Ovary (tissue), 7 donors: ENCODE measurements at regions not wholly inside any gene's neighbourhood (a gene's known extent, or its start where the extent isn't known, plus 50 kb on each side); places are given as distances from the start of the nearest gene placed in this dataset.
"Not testable (repeated sequence)": the region's sequence is repeated elsewhere in the genome, so short reads cannot be mapped to it uniquely, and the experiment has no call there.

Experiments
- DNase-seq, 5 donors: peaks; one replicate each; pipeline ENCODE4 v3.0.0-alpha.2; 2019 to 2020
- H3K27ac ChIP-seq, 2 donors: fragments of 200-600 bp; one replicate each; pipeline versions ENCODE4 v1.5.1 to v1.8.0; 2019 to 2022
- H3K27me3 ChIP-seq: fragments of 200-600 bp; one replicate; pipeline ENCODE4 v1.8.0; 2022
- H3K36me3 ChIP-seq: fragments of 200-600 bp; sonication (generic); one replicate; pipeline ENCODE4 v1.5.1; 2019
- H3K4me1 ChIP-seq: one replicate; pipeline ENCODE4 v1.8.1; 2013; ENCODE audit warnings: mild to moderate bottlenecking, moderate library complexity; ENCODE audit not compliant: insufficient read depth
- H3K4me3 ChIP-seq: fragments of 200-600 bp; sonication (generic); one replicate; pipeline ENCODE4 v1.5.1; 2017
- H3K9me3 ChIP-seq, 2 donors: fragments of 200-600 bp in 1 of 2; sonication (generic) in 1 of 2; one replicate each; pipeline versions ENCODE4 v1.5.1 to v1.8.1; 2013 to 2019; ENCODE audit warnings: mild to moderate bottlenecking in 1 of 2, moderate library complexity in 1 of 2
- EP300 ChIP-seq: sonication (generic); formaldehyde crosslinking; IDR thresholded peaks from one replicate; pipeline ENCODE4 v1.6.1; 2017; ENCODE audit warnings: antibody characterized with exemption
- POLR2A ChIP-seq: fragments of 450-650 bp; IDR thresholded peaks from one replicate; pipeline ENCODE4 v1.6.1; 2017; ENCODE audit warnings: antibody characterized with exemption, mild to moderate bottlenecking, moderate library complexity
- WGBS, 3 donors: extraction: QIAGEN DNeasy Blood & Tissue Kit in 1 of 3; methylation state at CpG; one replicate each; pipeline versions ENCODE4 v1.1.5 to v1.1.7; 2013 to 2017; 5-methylcytosine and 5-hydroxymethylcytosine counted together
- intact Hi-C, 4 donors: fragments of 100-400 bp; cut with DNase I; formaldehyde crosslinking; loops; one replicate each; pipeline versions ENCODE4 v1.11.0 to v1.15.1; 2022 to 2023
- TF ChIP-seq, protein P1 (sequence below), 3 donors: fragments of 450-650 bp in 2 of 3; fragments of 200-600 bp in 1 of 3; IDR thresholded peaks; one replicate each; pipeline versions ENCODE4 v1.5.1 to v1.8.0; 2016 to 2022; ENCODE audit warnings: antibody characterized with exemption in 3 of 3, mild to moderate bottlenecking in 1 of 3
- donor health status: DM: no; HTN: no; CAD: no; lungs with moderate emphysema.
- donor health status: DM: no; HTN: no; CAD: no.
- donor health status: Bipolar disorder and iron deficiency.
- donor health status: DM: no; HTN: no; CAD: no.
- donor health status: DM: yes; HTN: yes; CAD: no.

DNA sequence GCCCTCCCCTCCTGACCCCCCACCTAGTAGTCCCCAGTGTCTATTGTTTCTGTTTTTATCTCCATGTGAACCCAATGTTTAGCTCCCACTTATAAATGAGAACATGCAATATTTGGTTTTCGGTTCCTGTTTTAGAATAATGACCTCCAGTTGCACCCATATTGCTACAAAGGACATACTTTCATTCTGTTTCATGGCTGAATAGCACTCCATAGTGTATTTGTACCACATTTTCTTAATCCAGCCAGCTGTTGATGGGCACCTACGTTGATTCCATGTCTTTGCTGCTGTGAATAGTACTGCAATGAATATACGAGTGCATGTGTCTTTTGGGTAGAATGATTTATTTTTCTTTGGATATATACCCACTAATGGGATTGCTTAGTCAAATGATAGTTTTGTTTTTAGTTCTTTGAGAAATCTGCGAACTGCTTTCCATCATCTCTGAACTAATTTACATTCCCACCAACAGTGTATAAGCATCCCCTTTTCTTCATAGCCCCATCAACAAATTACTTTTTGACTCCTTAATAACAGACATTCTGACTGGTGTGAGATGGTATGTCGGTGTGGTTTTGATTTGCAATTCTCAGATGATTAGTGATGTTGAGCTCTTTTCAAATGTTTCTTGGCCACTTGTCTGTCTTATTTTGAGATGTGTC, 128.4 kb upstream of the PHYHIPL start:
- H3K36me3 ChIP-seq = no peaks in the 10 kb centered on the region
- H3K27me3 ChIP-seq = no peaks in the 10 kb centered on the region
- H3K4me3 ChIP-seq = no peak overlapping the region
- H3K9me3 ChIP-seq = no peaks in the 10 kb centered on the region
- no peak for DNase-seq
- no peak overlapping the region for H3K27ac ChIP-seq
- intact Hi-C loops = no loop called here
- WGBS, 3 donors = 91 to 96% (median 93%) methylated on average over 5 of the region's 5 CpGs
- no peaks in the 10 kb centered on the region for H3K4me1 ChIP-seq
- TF ChIP-seq, protein P1, sequence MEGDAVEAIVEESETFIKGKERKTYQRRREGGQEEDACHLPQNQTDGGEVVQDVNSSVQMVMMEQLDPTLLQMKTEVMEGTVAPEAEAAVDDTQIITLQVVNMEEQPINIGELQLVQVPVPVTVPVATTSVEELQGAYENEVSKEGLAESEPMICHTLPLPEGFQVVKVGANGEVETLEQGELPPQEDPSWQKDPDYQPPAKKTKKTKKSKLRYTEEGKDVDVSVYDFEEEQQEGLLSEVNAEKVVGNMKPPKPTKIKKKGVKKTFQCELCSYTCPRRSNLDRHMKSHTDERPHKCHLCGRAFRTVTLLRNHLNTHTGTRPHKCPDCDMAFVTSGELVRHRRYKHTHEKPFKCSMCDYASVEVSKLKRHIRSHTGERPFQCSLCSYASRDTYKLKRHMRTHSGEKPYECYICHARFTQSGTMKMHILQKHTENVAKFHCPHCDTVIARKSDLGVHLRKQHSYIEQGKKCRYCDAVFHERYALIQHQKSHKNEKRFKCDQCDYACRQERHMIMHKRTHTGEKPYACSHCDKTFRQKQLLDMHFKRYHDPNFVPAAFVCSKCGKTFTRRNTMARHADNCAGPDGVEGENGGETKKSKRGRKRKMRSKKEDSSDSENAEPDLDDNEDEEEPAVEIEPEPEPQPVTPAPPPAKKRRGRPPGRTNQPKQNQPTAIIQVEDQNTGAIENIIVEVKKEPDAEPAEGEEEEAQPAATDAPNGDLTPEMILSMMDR (IDR thresholded peaks at IDR 0.05) = no peak
- no peak for TF ChIP-seq EP300
- TF ChIP-seq POLR2A = no peak

DNA sequence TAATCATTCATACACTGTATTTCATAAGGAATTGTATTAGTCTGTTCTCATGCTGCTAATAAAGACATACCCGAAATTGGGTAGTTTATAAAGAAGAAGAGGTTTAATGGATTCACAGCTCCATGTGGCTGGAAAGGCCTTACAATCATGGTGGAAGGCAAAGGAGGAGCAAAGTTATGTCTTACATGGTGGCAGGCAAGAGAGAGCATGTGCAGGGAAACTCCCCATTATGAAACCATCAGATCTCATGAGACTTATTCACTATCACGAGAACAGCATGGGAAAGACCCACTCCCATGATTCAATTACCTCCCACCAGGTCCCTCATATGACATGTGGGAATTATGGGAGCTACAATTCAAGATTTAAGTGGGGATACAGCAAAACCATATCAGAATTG, 122.9 kb upstream of the PHYHIPL start:
- H3K36me3 ChIP-seq, intact Hi-C loops, H3K4me1 ChIP-seq, H3K27ac ChIP-seq, H3K27me3 ChIP-seq, H3K4me3 ChIP-seq, DNase-seq, H3K9me3 ChIP-seq: not testable (repeated sequence)
- WGBS, 3 donors = 86 to 94% (median 92%) methylated on average over 2 of the region's 2 CpGs

DNA sequence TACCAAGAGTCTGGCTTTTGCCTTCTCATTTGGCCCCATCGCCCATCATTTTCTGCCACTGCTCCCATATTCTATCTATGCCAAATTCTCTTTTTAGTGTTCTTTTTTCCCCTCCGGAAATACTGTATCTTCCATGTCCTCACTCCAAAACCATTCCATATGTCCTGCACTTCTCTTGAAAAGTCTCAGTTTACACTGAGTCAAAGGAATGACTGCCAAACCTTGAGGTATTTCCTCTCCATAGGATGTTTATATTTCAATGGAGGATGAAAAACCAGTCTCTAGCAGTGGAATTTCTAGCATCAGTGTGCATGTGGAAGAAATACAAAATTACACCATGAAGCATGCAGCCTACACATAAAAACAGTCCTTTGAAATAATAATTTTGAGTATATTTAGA, 121.4 kb upstream of the PHYHIPL start:
- Histone ChIP-seq H3K4me3 (no peak overlapping the region), H3K4me1 (no peaks in the 10 kb centered on the region), H3K27me3 (no peaks in the 10 kb centered on the region), H3K27ac (no peak overlapping the region), H3K9me3 (no peaks in the 10 kb centered on the region), H3K36me3 (no peaks in the 10 kb centered on the region)
- WGBS, 3 donors = 66 to 90% (median 88%) methylated on average over 2 of the region's 2 CpGs
- no peak for DNase-seq
- no peak for TF ChIP-seq POLR2A
- intact Hi-C loops = no loop called here

DNA sequence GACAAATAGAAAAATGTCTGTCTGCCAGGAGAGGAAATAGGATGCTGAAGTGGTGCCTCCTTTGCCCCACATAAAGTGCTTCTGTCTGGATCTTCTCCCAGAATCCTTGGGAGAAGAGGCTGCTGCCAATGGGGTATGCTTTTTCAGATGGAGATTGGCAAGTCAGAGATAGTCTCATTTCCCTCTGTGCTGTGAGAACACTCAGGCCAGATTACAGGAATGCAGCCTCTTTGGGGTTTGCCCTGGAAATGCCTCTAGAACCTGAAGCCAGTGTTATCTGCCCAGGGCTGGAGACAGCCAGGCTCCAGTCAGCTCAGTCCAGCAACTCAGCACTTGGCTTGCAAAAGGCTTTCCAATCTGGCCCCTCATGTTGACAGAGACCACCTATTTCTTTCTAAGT, 119.1 kb upstream of the PHYHIPL start:
- Histone ChIP-seq H3K9me3 (no peaks in the 10 kb centered on the region), H3K27me3 (no peaks in the 10 kb centered on the region), H3K4me1 (no peaks in the 10 kb centered on the region), H3K4me3 (no peak overlapping the region), H3K27ac (no peak overlapping the region), H3K36me3 (no peaks in the 10 kb centered on the region)
- intact Hi-C loops = no loop called here
- no peak for DNase-seq
- TF ChIP-seq POLR2A (no peak), EP300 (no peak)
- TF ChIP-seq, protein P1 (IDR thresholded peaks at IDR 0.05) = no peak

DNA sequence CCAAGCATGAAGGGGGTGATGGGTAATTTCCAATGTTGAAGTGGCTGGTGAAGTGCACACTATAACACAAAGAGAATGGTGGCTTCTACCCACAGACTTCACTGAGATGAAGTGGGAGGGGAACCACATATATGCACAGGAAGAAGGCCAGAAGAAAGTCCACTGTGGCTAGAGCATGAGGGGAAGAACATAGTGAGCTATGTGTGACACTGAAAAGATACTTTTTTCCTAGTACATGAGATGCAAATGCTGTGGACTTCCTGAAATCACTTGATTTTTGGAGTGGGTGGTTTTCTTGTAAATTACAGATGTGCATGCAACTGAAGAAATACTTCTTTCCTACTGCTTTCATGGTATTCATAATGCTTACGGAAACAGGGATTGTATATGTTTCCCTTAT, 115.6 kb upstream of the PHYHIPL start:
- Histone ChIP-seq H3K27ac (no peak overlapping the region), H3K36me3 (no peaks in the 10 kb centered on the region), H3K4me3 (no peak overlapping the region), H3K27me3 (no peaks in the 10 kb centered on the region), H3K9me3 (no peaks in the 10 kb centered on the region), H3K4me1 (no peaks in the 10 kb centered on the region)
- 93 to 100% (median 96%) methylated on average over 1 of the region's 1 CpG for WGBS, 3 donors
- DNase-seq = no peak
- TF ChIP-seq, protein P1 (IDR thresholded peaks at IDR 0.05) = no peak
- TF ChIP-seq POLR2A = no peak
- no peak for TF ChIP-seq EP300
- intact Hi-C loops = no loop called here
